SKM-1 (cell line): ENCODE measurements at regions not wholly inside any gene's neighbourhood (a gene's known extent, or its start where the extent isn't known, plus 50 kb on each side); places are given as distances from the start of the nearest gene placed in this dataset.

ENCODE experiments used
- DNase-seq: peaks from one replicate; lab custom pipeline; 2025; ENCODE audit not compliant: unreplicated experiment; lab: John Stamatoyannopoulos, UW

DNA sequence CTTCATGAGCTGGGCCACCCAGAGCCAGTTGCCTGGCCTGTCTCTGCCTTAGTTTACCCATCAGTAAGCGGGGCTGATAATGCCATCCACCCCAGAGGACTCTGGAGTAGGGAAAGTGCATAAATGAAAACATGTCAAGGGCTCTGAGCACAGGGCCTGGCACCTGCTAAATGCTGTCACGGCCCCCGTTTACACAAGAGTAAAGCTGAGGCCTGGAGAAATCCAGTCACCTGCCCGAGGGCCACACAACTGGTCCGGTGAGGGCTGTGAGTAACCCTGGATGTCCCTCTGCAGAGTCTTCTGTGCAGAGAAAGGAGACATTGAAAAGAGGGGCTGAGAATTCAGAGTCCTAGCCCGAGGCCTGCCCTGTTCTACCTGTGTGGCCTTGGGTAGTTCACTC is 110.6 kb upstream of the ANO1 start:
- DNase-seq, result no peak

DNA sequence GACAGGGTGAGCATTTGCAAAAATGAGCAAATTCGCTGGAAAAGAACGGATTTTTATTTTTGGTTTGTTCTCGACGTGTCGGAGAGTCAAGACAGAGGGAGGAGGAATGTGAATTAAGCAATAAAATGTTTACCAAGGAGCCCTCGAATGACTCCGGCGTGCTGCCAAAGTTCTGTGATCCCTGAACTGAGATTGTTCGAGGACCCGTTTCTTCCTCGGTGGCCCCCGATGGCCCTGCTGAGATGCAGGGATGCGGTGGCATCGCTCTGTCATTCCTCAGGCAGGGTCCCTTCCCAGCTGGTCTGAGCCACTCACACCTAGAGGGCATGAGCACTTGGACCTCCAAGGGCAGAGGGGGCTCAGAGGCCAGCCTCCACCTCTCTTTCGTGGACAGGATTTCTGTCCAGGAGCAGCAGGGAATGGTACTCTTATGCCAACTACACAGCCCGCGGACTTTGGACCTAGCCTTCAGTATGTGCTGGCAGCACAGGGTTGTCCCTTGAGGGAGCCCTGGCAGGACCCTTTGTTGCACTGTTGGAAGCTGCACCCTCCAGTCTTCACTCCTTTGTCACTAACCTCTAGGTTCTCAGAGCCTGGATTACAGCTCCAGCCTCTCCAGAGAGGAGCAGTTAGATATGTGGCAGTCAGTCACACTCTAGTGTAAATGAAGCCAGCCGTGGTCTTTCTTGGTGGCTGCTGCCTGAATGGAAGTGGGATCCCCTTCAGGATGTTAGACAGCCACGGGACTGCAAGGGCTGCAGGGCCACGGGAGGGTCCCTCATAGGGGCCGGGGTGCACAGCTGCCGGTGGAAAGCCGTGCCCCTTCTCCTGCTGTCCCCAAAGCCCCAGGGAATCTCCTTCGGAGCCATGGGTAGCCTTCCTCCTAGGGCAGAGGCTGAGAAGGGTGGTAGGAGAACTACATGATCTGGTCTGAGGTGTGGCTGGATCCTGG is 109.4 kb upstream of the ANO1 start:
- no peak for DNase-seq

GRCh38 chr11:69969890-69970784 is 108.0 kb upstream of the ANO1 start:
- no peak for DNase-seq

GRCh38 chr11:69970785-69971535 is 107.2 kb upstream of the ANO1 start:
- no peak for DNase-seq

GRCh38 chr11:69971741-69972140 is 106.4 kb upstream of the ANO1 start:
- no peak for DNase-seq

- DNase-seq, result no peak
Measured at GRCh38 chr11:69972351-69972802, 105.7 kb upstream of the ANO1 start.

GRCh38 chr11:69974528-69974927 is 103.6 kb upstream of the ANO1 start:
- no peak for DNase-seq

DNA sequence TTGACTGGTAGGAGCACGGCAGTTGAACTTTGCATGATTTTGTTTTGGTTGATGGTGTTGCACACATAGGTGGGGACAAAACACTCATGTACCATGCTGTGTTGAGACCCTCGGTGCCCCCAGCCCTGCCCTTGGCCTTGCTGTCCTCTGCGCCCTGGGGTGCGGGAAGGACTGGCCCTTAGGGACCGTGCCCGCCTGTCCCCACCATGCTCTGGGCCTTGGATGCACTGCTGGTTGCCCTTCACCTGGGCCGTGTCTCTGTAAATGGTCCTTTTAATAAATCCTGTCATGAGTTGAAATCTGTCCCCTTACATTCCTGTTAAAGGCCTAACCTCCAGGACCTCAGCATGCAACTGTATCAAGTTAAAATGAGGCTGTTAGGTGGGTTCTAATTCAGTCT is 102.3 kb upstream of the ANO1 start:
- no peak for DNase-seq

- no peak for DNase-seq
Measured at GRCh38 chr11:69976794-69977193, 101.3 kb upstream of the ANO1 start.

DNA sequence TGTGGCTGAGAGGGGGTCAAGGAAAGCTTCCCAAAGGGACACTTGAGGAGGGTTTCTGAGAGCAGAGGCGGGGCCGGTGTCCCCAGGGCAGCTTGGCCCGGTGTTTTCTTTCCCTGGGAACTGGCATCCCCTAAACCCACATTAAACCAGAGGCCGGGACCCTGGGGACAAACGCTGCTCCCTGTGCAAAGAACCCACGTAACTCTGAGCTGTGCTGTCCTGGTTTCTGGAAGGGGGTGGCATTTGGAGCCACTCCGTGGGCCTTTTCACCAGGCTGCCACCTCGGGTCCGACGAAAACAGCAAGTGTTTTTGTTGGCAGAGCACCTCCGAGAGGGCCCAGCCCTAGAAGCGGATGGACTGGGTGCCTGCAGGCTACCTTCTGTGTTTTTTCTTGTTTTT is 100.2 kb upstream of the ANO1 start:
- no peak for DNase-seq

DNA sequence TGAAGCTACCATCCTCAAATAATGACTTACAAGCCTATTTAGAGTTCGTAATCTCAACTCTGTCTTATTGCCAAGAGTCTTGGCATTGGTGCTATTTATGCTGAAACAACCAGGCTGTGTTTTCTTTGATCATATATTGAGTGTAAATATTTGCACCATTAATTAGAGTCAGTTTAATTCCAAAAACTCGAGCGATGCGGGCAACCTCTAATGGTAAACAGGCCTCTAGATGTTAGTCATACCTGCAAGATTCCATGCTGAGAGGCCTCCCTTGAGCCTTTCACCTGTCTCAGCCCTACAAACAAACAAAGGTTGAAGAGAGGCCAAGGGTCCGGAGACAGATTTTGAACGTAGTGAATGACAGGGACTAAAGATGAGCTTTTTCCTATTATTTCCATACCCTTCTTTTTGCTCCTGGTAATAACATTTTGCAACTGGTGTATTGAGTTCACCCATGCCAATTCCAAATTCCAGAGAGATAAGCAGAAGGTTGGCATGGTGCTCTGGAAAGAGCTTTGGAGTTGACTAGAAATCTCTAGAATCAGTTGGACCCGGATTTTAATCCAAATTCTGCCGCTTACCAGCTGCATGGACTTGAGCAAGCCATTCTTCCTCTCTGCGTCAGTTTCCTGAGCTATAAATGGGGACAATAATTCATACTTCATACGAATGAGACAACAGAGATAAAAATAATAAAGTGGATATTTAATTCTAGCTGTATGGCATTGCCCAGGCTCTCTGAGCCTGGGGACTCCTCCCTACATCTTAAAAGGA is 99.1 kb upstream of the ANO1 start:
- DNase-seq, result no peak

GRCh38 chr11:69979632-69980031 is 98.5 kb upstream of the ANO1 start:
- DNase-seq, result no peak

DNA sequence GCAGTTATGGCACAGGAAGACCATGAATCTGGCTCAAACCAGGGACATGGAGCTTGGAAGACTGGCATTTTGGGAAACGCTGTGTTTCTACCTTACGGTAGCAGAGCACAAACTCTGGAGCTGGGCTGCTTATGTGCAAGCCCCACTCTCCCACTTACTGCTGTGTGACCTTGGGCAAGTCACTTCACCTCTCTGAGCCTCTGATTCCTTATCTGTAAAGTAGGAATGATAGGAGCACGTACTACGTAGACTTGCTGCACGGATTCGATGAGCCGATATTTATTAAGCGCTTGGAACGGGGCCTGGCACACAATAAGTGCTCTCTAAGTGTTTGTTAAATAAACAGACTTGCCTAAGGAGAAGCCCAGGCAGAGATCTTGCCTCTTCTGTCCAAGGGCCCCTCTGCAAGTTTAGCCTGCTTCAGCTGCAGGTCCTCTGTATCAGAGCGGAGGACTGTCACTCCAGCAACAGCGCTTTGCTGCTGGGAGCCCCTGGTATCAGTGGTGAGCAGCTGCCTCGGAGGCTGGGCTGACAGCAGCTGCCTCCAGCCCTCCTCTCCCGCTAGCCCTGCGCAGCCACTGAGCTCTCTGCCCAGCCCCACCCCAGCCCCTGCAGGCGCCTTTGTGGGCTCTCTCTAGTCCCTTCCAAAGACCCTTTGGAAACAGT is 96.9 kb upstream of the ANO1 start:
- no peak for DNase-seq

GRCh38 chr11:69982690-69983570 is 95.2 kb upstream of the ANO1 start:
- no peak for DNase-seq

DNA sequence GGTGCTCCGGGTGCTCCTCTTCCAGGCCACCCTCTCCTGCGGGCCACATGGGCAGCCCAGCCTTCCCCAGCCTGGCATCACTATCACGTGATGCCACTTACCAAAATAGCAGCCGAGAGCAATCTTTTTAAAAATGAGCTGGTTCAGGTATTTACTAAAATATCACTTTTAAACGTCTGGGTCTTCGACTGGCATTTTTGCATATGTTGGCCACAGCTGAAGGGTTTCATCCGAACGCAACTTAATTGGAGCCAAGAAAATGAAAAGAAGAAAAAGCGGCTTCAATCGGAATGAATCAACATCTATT is 94.6 kb upstream of the ANO1 start:
- DNase-seq, result no peak

DNA sequence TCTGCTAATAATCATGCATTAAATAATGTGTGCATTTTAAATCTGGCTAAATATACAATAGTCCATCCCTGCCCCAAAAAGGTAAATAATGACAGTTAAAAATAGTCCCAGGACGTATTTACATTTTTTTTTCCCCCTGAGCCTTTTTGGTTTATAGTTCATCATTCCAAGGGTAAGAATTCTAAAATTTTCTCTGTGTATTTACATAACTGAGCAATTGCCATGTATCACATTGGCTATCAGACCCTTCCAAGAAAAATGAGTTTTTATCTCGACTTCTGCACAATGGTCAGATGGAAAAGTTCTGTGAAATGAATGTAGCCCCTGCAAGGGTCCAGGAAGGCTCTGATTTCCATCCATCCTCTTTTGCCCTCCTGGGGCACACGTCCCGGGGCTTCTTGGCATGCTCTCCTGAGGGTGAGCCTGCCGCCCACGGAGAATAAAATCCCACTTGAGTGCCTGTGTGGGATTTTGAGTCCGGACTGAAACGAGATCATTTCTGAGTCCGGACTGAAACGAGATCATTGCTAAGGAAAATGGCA is 94.1 kb upstream of the ANO1 start:
- DNase-seq, result no peak

DNA sequence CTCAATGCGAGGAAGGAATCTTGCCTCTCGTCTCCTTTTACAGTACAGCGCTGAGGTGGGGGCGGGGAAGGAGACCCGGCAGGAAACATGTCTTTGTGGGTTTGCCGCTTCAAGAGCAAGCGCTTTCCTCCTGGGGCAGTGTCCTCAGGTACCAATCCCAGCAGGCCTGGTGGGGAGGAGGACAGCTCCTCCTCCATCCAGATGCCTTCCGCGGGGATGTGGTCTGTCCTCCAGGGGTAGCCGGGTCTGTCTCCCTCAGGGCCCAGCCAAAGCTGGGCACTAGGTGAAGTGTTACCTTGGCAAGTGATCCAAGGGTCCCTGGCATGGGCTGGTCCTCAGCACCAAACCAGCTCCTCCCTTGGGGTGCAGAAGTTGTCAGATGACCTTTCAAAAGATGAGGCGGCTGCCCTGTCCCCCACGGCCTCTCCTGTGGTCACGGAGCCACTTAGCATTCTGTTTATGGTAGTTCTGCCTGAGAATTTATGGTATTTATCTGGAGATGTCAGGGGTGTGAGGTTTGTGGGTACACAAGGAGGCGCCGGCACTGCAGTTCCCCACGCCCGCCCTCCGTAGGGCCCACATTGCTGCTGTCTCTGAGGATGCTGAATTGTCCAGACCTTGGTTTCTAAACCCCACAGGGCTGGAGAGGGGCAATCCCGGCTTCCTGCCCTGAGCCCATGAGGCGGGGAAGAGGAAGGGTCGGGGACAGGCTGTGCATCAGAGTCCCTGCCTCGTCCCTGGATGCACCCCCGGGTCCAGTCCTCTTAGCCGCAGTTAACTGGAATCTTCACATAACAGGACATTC is 93.5 kb upstream of the ANO1 start:
- no peak for DNase-seq

DNA sequence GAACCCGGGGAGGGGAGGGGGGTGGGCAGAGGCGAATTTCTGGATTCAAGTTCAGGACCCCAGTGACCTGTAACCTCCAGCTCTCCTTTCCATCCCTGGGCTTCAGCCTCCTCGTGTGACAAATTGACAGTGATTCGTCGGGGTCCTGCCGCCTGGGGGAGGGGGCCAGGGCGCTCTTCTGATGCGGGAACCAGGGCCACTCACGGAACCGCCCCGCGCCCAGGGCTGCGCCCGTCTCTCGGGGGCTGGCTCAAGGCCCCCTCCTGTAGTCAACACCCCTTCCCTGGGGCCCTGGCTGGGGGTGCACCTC is 92.8 kb upstream of the ANO1 start:
- no peak for DNase-seq
